Lower leg skin (tissue), 4 donors: ENCODE measurements at regions not wholly inside any gene's neighbourhood (a gene's known extent, or its start where the extent isn't known, plus 50 kb on each side); places are given as distances from the start of the nearest gene placed in this dataset.

Experiments used
- DNase-seq, 2 donors: peaks; one replicate each; pipeline ENCODE4 v3.0.0-alpha.2; 2019; ENCODE audit warnings: low spot score in 2 of 2
- H3K4me3 ChIP-seq: fragments of 200-600 bp; sonication (generic); 2 replicates; pipeline ENCODE4 v1.5.1; 2017; ENCODE audit warnings: mild to moderate bottlenecking, low read depth; ENCODE audit not compliant: poor library complexity, severe bottlenecking
- POLR2A ChIP-seq, 2 donors: fragments of 450-650 bp; IDR thresholded peaks; one replicate each; pipeline ENCODE4 v1.6.1; 2016 to 2017; ENCODE audit warnings: antibody characterized with exemption in 2 of 2, mild to moderate bottlenecking in 1 of 2, moderate library complexity in 1 of 2
- WGBS, 2 donors: methylation state at CpG; one replicate each; pipeline ENCODE4 v1.1.5; 2018; 5-methylcytosine and 5-hydroxymethylcytosine counted together
- intact Hi-C: fragments of 100-400 bp; cut with DNase I; formaldehyde crosslinking; loops from one replicate; pipeline ENCODE4 v1.15.0; 2023; ENCODE audit warnings: low total_unique reads
- TF ChIP-seq, protein P1 (sequence below), 3 donors: fragments of 450-650 bp; IDR thresholded peaks; one replicate each; pipeline ENCODE4 v1.5.1; 2016; ENCODE audit warnings: antibody characterized with exemption in 3 of 3, mild to moderate bottlenecking in 3 of 3, moderate library complexity in 2 of 3

DNA sequence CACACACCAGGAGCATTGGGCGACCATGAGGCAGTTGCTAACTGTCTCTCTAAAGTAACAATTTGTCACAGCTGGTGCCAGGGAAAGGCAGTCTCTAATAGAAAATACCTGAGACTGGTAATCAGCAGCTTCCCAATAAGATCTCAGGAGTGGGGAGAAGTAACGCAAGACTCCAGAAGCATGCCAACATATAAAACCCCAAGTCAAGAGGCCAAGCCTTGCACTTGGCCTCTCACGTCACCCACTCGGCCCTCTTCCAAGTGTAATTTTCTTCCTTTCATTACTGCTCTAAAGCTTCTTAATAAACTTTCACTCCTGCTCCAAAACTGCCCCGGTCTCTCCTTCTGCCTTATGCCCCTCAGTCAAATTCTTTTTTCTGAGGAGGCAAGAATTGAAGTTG, 455.6 kb upstream of the ACVR2A start:
- H3K4me3 ChIP-seq, result no peak overlapping the region
- no peak for DNase-seq
- 61 to 79% methylated on average over 5 of the region's 5 CpGs for WGBS, 2 donors
- TF ChIP-seq POLR2A (IDR thresholded peaks at IDR 0.05), result no peak
- TF ChIP-seq, protein P1, sequence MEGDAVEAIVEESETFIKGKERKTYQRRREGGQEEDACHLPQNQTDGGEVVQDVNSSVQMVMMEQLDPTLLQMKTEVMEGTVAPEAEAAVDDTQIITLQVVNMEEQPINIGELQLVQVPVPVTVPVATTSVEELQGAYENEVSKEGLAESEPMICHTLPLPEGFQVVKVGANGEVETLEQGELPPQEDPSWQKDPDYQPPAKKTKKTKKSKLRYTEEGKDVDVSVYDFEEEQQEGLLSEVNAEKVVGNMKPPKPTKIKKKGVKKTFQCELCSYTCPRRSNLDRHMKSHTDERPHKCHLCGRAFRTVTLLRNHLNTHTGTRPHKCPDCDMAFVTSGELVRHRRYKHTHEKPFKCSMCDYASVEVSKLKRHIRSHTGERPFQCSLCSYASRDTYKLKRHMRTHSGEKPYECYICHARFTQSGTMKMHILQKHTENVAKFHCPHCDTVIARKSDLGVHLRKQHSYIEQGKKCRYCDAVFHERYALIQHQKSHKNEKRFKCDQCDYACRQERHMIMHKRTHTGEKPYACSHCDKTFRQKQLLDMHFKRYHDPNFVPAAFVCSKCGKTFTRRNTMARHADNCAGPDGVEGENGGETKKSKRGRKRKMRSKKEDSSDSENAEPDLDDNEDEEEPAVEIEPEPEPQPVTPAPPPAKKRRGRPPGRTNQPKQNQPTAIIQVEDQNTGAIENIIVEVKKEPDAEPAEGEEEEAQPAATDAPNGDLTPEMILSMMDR (IDR thresholded peaks at IDR 0.05), result no peak
- intact Hi-C loops, result no loop called here

DNA sequence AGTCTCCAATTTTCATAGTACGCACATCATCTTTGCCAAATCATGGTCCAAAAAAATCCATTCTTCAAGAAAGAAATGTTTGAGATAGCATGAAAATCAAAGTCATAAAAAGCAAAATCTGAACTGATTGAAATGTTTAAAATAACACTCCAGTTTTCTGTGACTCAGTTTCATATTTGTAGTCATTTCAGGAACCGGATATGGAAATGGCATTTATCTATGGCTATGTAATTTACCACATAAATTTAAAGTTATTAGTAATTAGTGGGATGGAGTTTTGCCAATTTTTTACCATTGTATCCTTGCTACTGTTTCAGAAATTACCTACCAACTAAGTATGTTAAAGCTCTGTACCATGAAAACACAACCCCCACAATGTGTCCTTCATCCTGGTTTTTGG, 456.6 kb upstream of the ACVR2A start:
- no peak overlapping the region for H3K4me3 ChIP-seq
- DNase-seq, result no peak
- intact Hi-C loops, result no loop called here
- WGBS, 2 donors, result 84 to 87% methylated on average over 2 of the region's 2 CpGs
- TF ChIP-seq, protein P1 (IDR thresholded peaks at IDR 0.05), result no peak
- TF ChIP-seq POLR2A (IDR thresholded peaks at IDR 0.05), result no peak

DNA sequence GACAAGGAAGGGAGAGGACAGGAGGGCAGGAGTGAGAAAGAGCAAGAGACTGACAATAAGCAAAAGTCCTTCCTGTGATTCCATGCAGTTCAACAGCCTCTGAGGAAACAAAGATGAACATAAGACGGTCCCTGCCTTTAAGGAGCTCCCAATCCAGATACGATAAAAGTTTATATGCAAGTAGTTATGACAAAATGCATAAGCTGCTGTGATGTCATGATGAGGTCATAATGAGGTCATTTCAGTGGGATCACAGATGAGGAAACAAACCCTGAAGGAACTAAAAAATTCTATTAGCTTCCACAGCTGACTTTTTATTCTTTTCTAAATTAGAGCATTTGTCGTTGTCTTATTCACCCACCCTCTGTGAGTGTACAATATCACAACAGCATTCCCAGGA, 458.5 kb upstream of the ACVR2A start:
- TF ChIP-seq, protein P1 (IDR thresholded peaks at IDR 0.05), result no peak
- TF ChIP-seq POLR2A (IDR thresholded peaks at IDR 0.05), result no peak
- DNase-seq, result no peak
- 77 to 83% methylated on average over 3 of the region's 3 CpGs for WGBS, 2 donors
- intact Hi-C loops, result no loop called here
- H3K4me3 ChIP-seq, result no peak overlapping the region

DNA sequence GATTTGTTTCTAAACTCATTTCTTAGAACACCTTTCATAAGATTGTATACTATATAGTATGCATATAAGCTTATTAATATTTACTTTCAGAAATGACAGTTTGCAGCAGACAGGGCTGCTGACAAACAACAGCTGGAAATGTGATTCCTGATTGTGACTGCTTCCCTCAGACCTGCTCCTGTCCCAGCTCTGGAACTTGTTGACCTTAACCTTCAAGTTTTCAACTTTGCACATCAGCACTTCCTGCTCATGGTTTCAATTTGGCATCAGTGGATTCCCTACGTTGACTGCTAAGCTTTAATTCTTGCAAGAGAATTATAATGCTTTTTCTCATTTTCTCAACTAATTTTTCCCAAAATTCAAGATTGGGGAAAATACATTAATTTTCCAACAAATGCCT, 459.2 kb upstream of the ACVR2A start:
- intact Hi-C loops, result no loop called here
- H3K4me3 ChIP-seq, result no peak overlapping the region
- WGBS, 2 donors, result 48 to 60% methylated on average over 1 of the region's 1 CpG
- no peak for TF ChIP-seq POLR2A (IDR thresholded peaks at IDR 0.05)
- TF ChIP-seq, protein P1 (IDR thresholded peaks at IDR 0.05), result no peak
- no peak for DNase-seq

DNA sequence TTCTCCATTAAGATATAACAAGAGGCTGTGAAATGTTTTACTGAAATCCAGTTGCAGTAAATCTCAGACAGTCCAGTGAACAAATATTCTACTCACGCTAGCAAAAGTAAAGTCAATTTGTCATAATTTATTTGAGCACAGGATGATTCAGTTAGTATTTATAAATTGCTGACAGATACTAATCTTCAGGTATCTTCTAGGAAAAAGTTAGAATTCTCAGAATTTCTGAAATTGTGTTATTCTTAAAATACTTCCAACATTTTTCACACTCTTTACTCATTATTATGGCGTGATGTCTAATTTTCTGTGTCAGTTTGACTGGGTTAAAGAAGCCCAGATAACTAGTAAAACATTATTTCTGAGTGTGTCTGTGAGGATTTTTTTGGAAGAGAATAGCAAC, 460.2 kb upstream of the ACVR2A start:
- no peak overlapping the region for H3K4me3 ChIP-seq
- DNase-seq, result no peak
- intact Hi-C loops, result no loop called here
- 90 to 95% methylated on average over 2 of the region's 2 CpGs for WGBS, 2 donors
- TF ChIP-seq POLR2A (IDR thresholded peaks at IDR 0.05), result no peak
- TF ChIP-seq, protein P1 (IDR thresholded peaks at IDR 0.05), result no peak

DNA sequence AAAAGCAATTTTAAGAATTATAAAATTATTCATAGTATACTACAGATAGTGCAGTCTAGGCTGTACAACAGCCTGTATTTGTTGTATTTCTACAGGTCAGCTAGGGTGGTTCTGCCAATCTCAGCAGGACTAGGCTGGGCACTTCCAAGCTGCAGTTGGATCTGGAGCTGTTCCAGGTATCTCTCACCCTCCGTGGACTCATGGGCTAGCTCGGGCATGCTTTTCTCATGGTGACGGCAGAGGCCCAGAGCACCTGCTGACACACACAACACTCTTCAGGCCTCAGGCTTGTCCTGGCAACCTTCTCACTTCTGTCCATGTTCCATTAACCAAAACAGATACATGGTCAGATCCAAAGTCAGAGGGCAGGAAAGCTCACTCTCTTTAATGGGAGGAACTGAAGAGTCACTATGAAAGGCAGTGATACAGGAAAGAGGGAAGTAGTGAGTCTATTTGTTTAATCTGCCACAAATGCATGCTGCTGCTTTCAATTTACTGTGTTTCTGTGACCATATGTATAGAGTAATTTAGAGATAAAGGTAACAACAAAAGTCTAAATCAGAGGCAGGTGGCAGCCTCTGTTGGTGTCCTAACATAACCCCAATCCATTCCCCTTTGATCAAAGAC, 462.4 kb upstream of the ACVR2A start:
- no peak for DNase-seq
- intact Hi-C loops, result no loop called here
- TF ChIP-seq, protein P1 (IDR thresholded peaks at IDR 0.05), result no peak
- TF ChIP-seq POLR2A (IDR thresholded peaks at IDR 0.05), result no peak
- 45 to 55% methylated on average over 3 of the region's 3 CpGs for WGBS, 2 donors
- H3K4me3 ChIP-seq, result no peak overlapping the region
